ENCODE measurements at regions not wholly inside any gene's neighbourhood (a gene's known extent, or its start where the extent isn't known, plus 50 kb on each side); places are given as distances from the start of the nearest gene placed in this dataset.

GRCh38 chr1:115450501-115451040 is 112.5 kb upstream of the NGF start:
- TF ChIP-seq CTCF (IDR thresholded peaks at IDR 0.05; ENCODE audit: low read depth, low read length), result no peak
- no peak for TF ChIP-seq EZH2phosphoT487 (IDR thresholded peaks at IDR 0.05; ENCODE audit: low read depth)
